Stimulated activated CD4-positive, alpha-beta T cell treated with anti-CD3 and anti-CD28 coated beads, Interleukin-1b, Interleukin-23, amount 100 ng/mL, for 1 hour (primary cell): ENCODE measurements at regions not wholly inside any gene's neighbourhood (a gene's known extent, or its start where the extent isn't known, plus 50 kb on each side); places are given as distances from the start of the nearest gene placed in this dataset.
"Not testable (repeated sequence)": the region's sequence is repeated elsewhere in the genome, so short reads cannot be mapped to it uniquely, and the experiment has no call there.

Experiments used
- DNase-seq, 2 donors: peaks; one replicate each; pipeline ENCODE4 v3.0.0-alpha.2; 2020; ENCODE audit warnings: low read depth in 2 of 2

- DNase-seq, result no peak
These were observed 270.5 kb upstream of the CDH19 start for GRCh38 chr18:66874375-66874774.

GRCh38 chr18:66873899-66874298 is 270.0 kb upstream of the CDH19 start:
- DNase-seq, result no peak

GRCh38 chr18:66872277-66872676 is 268.4 kb upstream of the CDH19 start:
- no peak for DNase-seq

- no peak for DNase-seq
These were observed 263.8 kb upstream of the CDH19 start for GRCh38 chr18:66867653-66868052.

GRCh38 chr18:66866427-66866940 is 262.6 kb upstream of the CDH19 start:
- DNase-seq, result not testable (repeated sequence)

- DNase-seq, result no peak
These were observed 234.6 kb upstream of the CDH19 start for GRCh38 chr18:66838340-66838987.

GRCh38 chr18:66833646-66834045 is 229.8 kb upstream of the CDH19 start:
- no peak for DNase-seq

GRCh38 chr18:66826211-66826610 is 222.3 kb upstream of the CDH19 start:
- DNase-seq, result no peak

- DNase-seq, result no peak
These were observed 221.5 kb upstream of the CDH19 start for GRCh38 chr18:66825347-66825746.

- DNase-seq, result no peak
These were observed 215.3 kb upstream of the CDH19 start for GRCh38 chr18:66819235-66819634.

GRCh38 chr18:66813138-66813537 is 209.2 kb upstream of the CDH19 start:
- no peak for DNase-seq

- DNase-seq, result no peak
These were observed 191.2 kb upstream of the CDH19 start for GRCh38 chr18:66795051-66795450.

GRCh38 chr18:66792466-66792865 is 188.6 kb upstream of the CDH19 start:
- DNase-seq, result no peak

- DNase-seq, result no peak
These were observed 176.7 kb upstream of the CDH19 start for GRCh38 chr18:66780609-66781008.

GRCh38 chr18:66778048-66778447 is 174.2 kb upstream of the CDH19 start:
- no peak for DNase-seq

- DNase-seq, result no peak
These were observed 165.5 kb upstream of the CDH19 start for GRCh38 chr18:66769375-66769774.

GRCh38 chr18:66764230-66764629 is 160.3 kb upstream of the CDH19 start:
- DNase-seq, result no peak

GRCh38 chr18:66761166-66761565 is 157.3 kb upstream of the CDH19 start:
- DNase-seq, result no peak

GRCh38 chr18:66760559-66760958 is 156.7 kb upstream of the CDH19 start:
- DNase-seq, result no peak

- DNase-seq, result no peak
These were observed 155.3 kb upstream of the CDH19 start for GRCh38 chr18:66759050-66759828.

GRCh38 chr18:66757946-66758345 is 154.1 kb upstream of the CDH19 start:
- no peak for DNase-seq

GRCh38 chr18:66754335-66754734 is 150.4 kb upstream of the CDH19 start:
- DNase-seq, result no peak

- DNase-seq, result no peak
These were observed 148.8 kb upstream of the CDH19 start for GRCh38 chr18:66752733-66753132.
